ENCODE measurements at regions not wholly inside any gene's neighbourhood (a gene's known extent, or its start where the extent isn't known, plus 50 kb on each side); places are given as distances from the start of the nearest gene placed in this dataset.

DNA sequence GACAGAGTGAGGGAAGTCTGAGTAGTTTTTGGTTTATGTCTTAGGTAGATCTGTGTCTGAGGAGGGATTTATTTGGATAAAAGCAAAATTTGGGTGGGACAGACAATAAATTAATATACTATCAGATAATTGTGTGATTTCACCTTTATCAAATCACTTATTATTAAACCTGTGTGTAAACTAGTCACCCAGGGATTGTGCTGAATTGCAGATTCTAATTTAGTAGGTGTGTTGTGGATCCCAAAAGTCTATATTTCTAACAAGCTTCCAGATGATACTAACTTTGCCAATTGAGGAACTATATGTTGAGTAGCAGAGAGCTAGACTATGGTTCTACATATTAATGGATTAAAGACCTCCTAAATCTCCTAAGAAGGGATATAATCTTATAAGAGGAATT is 978.5 kb upstream of the FBXO33 start:
- Histone ChIP-seq H3K9ac (ENCODE audit: low read length) (no peak overlapping the region), H3K79me2 (ENCODE audit: insufficient read depth, low read length) (no peaks in the 10 kb centered on the region), H2AFZ (ENCODE audit: low read depth, low read length, poor library complexity, severe bottlenecking) (no peak overlapping the region), H3K9me3 (ENCODE audit: control insufficient read depth in 1 of 2, insufficient read depth in 1 of 2, low read depth in 1 of 2, low read length in 2 of 2) (no peaks in the 10 kb centered on the region), H3K27ac (ENCODE audit: low read depth, low read length) (no peak overlapping the region), H4K20me1 (ENCODE audit: insufficient read depth) (no peaks in the 10 kb centered on the region), H3K36me3 (ENCODE audit: control insufficient read depth in 1 of 2, insufficient read depth in 2 of 2, low read length in 2 of 2) (no peaks in the 10 kb centered on the region), H3K27me3 (ENCODE audit: insufficient read depth, low read length) (no peaks in the 10 kb centered on the region), H3K9me2 (ENCODE audit: insufficient read depth) (no peaks in the 10 kb centered on the region), H3K4me3 (replicated peaks in 1 of 2; ENCODE audit: low read depth in 1 of 2, low read length in 2 of 2) (no peak overlapping the region), H3K4me1 (ENCODE audit: control insufficient read depth in 1 of 2, insufficient read depth in 2 of 2, low read length in 2 of 2) (no peaks in the 10 kb centered on the region), H3K4me2 (ENCODE audit: low read length) (no peak overlapping the region)
- TF ChIP-seq CTCF (IDR thresholded peaks at IDR 0.05 in 2 of 3, conservative IDR thresholded peaks at IDR 0.05 in 1 of 3; ENCODE audit: borderline replicate concordance in 1 of 3, insufficient read depth in 1 of 3, low read depth in 2 of 3, low read length in 2 of 3) (no peak), MAX (IDR thresholded peaks at IDR 0.05) (no peak), JUND (IDR thresholded peaks at IDR 0.05) (no peak), ZFX (IDR thresholded peaks at IDR 0.05) (no peak), FOSL1 (IDR thresholded peaks at IDR 0.05; ENCODE audit: low read depth) (no peak), EZH2 (IDR thresholded peaks at IDR 0.05) (no peak), TCF7L2 (IDR thresholded peaks at IDR 0.05; ENCODE audit: borderline replicate concordance, extremely low read depth, insufficient read depth, insufficient read length) (no peak), RAD21 (IDR thresholded peaks at IDR 0.05; ENCODE audit: low read depth) (no peak), EZH2phosphoT487 (IDR thresholded peaks at IDR 0.05; ENCODE audit: borderline replicate concordance) (no peak), CBX3 (IDR thresholded peaks at IDR 0.05; ENCODE audit: low read depth) (no peak), ELF1 (IDR thresholded peaks at IDR 0.05; ENCODE audit: borderline replicate concordance, low read depth) (no peak), EGR1 (IDR thresholded peaks at IDR 0.05; ENCODE audit: low read depth) (no peak), SP1 (IDR thresholded peaks at IDR 0.05; ENCODE audit: low read depth) (no peak), POLR2A (IDR thresholded peaks at IDR 0.05; ENCODE audit: borderline replicate concordance, extremely low read depth, insufficient read depth, insufficient read length) (no peak), ZNF274 (IDR thresholded peaks at IDR 0.05; ENCODE audit: low read depth, low read length) (no peak)
- TF ChIP-seq, protein P1, sequence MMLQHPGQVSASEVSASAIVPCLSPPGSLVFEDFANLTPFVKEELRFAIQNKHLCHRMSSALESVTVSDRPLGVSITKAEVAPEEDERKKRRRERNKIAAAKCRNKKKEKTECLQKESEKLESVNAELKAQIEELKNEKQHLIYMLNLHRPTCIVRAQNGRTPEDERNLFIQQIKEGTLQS (IDR thresholded peaks at IDR 0.05) = no peak
- TF ChIP-seq, protein P2, sequence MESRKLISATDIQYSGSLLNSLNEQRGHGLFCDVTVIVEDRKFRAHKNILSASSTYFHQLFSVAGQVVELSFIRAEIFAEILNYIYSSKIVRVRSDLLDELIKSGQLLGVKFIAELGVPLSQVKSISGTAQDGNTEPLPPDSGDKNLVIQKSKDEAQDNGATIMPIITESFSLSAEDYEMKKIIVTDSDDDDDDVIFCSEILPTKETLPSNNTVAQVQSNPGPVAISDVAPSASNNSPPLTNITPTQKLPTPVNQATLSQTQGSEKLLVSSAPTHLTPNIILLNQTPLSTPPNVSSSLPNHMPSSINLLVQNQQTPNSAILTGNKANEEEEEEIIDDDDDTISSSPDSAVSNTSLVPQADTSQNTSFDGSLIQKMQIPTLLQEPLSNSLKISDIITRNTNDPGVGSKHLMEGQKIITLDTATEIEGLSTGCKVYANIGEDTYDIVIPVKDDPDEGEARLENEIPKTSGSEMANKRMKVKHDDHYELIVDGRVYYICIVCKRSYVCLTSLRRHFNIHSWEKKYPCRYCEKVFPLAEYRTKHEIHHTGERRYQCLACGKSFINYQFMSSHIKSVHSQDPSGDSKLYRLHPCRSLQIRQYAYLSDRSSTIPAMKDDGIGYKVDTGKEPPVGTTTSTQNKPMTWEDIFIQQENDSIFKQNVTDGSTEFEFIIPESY (IDR thresholded peaks at IDR 0.05; ENCODE audit: extremely low read depth, insufficient replicate concordance, low read length) = no peak
- TF ChIP-seq, protein P3, sequence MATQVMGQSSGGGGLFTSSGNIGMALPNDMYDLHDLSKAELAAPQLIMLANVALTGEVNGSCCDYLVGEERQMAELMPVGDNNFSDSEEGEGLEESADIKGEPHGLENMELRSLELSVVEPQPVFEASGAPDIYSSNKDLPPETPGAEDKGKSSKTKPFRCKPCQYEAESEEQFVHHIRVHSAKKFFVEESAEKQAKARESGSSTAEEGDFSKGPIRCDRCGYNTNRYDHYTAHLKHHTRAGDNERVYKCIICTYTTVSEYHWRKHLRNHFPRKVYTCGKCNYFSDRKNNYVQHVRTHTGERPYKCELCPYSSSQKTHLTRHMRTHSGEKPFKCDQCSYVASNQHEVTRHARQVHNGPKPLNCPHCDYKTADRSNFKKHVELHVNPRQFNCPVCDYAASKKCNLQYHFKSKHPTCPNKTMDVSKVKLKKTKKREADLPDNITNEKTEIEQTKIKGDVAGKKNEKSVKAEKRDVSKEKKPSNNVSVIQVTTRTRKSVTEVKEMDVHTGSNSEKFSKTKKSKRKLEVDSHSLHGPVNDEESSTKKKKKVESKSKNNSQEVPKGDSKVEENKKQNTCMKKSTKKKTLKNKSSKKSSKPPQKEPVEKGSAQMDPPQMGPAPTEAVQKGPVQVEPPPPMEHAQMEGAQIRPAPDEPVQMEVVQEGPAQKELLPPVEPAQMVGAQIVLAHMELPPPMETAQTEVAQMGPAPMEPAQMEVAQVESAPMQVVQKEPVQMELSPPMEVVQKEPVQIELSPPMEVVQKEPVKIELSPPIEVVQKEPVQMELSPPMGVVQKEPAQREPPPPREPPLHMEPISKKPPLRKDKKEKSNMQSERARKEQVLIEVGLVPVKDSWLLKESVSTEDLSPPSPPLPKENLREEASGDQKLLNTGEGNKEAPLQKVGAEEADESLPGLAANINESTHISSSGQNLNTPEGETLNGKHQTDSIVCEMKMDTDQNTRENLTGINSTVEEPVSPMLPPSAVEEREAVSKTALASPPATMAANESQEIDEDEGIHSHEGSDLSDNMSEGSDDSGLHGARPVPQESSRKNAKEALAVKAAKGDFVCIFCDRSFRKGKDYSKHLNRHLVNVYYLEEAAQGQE (IDR thresholded peaks at IDR 0.05; ENCODE audit: low read depth) = no peak
- BruUV-seq (replicated peaks) = no TSS peak
- ChIA-PET POLR2A (no interaction called here), CTCF (no interaction called here), RAD21 (ENCODE audit: low non-redundant PET in 1 of 2, low total read pairs in 2 of 2, uncharacterized antibody in 2 of 2, unreplicated experiment in 2 of 2) (no interaction called here)
- intact Hi-C loops (cut with micrococcal nuclease) = loop anchor here (10.0 kb wide), 1 partner anchor 1184 kb away; no protein-coding TSS in a partner anchor
- ATAC-seq (no peak), DNase-seq (ENCODE audit: low read depth, low spot score) (no peak)
